GF-D8 (cell line): ENCODE measurements at regions not wholly inside any gene's neighbourhood (a gene's known extent, or its start where the extent isn't known, plus 50 kb on each side); places are given as distances from the start of the nearest gene placed in this dataset.

Experiments used
- DNase-seq: peaks from one replicate; lab custom pipeline; 2025; lab: John Stamatoyannopoulos, UW

- no peak for DNase-seq
Observed at GRCh38 chr10:30793093-30793492, 163.5 kb upstream of the LYZL2 start.

- DNase-seq = no peak
Observed at GRCh38 chr10:30792025-30792424, 162.5 kb upstream of the LYZL2 start.

GRCh38 chr10:30791197-30791611 is 161.7 kb upstream of the LYZL2 start:
- DNase-seq = no peak

GRCh38 chr10:30789806-30790205 is 160.3 kb upstream of the LYZL2 start:
- DNase-seq = no peak

GRCh38 chr10:30788307-30788706 is 158.8 kb upstream of the LYZL2 start:
- no peak for DNase-seq

GRCh38 chr10:30786906-30787305 is 157.4 kb upstream of the LYZL2 start:
- DNase-seq = no peak

- no peak for DNase-seq
Observed at GRCh38 chr10:30786131-30786530, 156.6 kb upstream of the LYZL2 start.

GRCh38 chr10:30784897-30785605 is 155.5 kb upstream of the LYZL2 start:
- no peak for DNase-seq

GRCh38 chr10:30784524-30784896 is 155.0 kb upstream of the LYZL2 start:
- no peak for DNase-seq

- peak; percentile 64 for DNase-seq
Observed at GRCh38 chr10:30783939-30784501, 154.5 kb upstream of the LYZL2 start.

- DNase-seq = peak; percentile 58
Observed at GRCh38 chr10:30782537-30783461, 153.2 kb upstream of the LYZL2 start.

GRCh38 chr10:30782157-30782536 is 152.6 kb upstream of the LYZL2 start:
- DNase-seq = no peak

- DNase-seq = no peak
Observed at GRCh38 chr10:30781670-30782121, 152.1 kb upstream of the LYZL2 start.

GRCh38 chr10:30778769-30779168 is 149.2 kb upstream of the LYZL2 start:
- no peak for DNase-seq

GRCh38 chr10:30775779-30776591 is 146.4 kb upstream of the LYZL2 start:
- DNase-seq = no peak

GRCh38 chr10:30774261-30774660 is 144.7 kb upstream of the LYZL2 start:
- DNase-seq = no peak

GRCh38 chr10:30773501-30773900 is 143.9 kb upstream of the LYZL2 start:
- no peak for DNase-seq

GRCh38 chr10:30770816-30771215 is 141.3 kb upstream of the LYZL2 start:
- no peak for DNase-seq

GRCh38 chr10:30770229-30770628 is 140.7 kb upstream of the LYZL2 start:
- no peak for DNase-seq

- DNase-seq = no peak
Observed at GRCh38 chr10:30769361-30769760, 139.8 kb upstream of the LYZL2 start.

- DNase-seq = no peak
Observed at GRCh38 chr10:30765616-30766015, 136.1 kb upstream of the LYZL2 start.

- DNase-seq = no peak
Observed at GRCh38 chr10:30765022-30765615, 135.6 kb upstream of the LYZL2 start.
